Activated naive CD4-positive, alpha-beta T cell treated with anti-CD3 and anti-CD28 coated beads, Interleukin-2, amount 50 U/mL, for 16 hours (primary cell): ENCODE measurements at regions not wholly inside any gene's neighbourhood (a gene's known extent, or its start where the extent isn't known, plus 50 kb on each side); places are given as distances from the start of the nearest gene placed in this dataset.
"Not testable (repeated sequence)": the region's sequence is repeated elsewhere in the genome, so short reads cannot be mapped to it uniquely, and the experiment has no call there.

ENCODE experiments used
- DNase-seq: peaks from one replicate; pipeline ENCODE4 v3.0.0-alpha.2; 2020

DNA sequence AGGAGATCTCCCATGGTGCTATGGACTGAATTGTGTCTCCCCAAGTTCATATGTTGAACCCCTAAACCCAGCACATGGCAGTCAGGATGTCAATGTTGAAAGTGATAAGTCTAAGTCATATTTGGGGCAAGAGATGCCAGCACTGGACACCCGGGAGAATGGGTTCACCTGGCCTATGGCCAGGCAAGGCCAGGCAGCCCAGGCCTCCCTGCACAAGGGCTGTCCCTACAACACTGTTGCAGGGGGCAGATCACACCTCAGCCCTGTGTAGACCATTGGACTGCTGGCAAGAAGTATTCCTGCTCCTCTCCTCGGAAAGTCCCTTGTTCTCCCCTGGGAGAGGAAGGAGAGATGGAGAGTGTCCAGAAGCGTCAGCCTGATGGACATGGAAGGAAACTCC is 240.5 kb downstream of the GADD45G start:
- DNase-seq = no peak

DNA sequence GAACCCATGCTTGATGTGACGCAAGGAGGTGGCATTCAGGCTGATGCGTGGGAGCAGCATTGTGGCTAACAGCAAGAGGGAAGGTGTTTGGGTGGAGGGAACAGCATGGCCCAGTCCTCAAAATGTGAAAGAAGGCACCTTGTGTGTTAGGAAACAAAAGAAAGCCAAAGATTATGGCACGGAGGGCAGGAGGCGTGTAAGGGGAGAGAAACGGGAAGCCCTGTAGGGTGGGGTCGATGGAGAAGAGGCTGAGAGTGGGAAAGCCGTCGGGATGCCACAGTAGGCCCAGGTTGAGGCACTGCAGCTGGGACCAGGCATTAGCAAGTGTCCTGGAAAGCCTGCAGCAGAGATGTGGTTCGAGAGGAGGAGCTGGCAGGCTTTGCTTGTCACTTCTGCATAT is 241.1 kb downstream of the GADD45G start:
- no peak for DNase-seq

DNA sequence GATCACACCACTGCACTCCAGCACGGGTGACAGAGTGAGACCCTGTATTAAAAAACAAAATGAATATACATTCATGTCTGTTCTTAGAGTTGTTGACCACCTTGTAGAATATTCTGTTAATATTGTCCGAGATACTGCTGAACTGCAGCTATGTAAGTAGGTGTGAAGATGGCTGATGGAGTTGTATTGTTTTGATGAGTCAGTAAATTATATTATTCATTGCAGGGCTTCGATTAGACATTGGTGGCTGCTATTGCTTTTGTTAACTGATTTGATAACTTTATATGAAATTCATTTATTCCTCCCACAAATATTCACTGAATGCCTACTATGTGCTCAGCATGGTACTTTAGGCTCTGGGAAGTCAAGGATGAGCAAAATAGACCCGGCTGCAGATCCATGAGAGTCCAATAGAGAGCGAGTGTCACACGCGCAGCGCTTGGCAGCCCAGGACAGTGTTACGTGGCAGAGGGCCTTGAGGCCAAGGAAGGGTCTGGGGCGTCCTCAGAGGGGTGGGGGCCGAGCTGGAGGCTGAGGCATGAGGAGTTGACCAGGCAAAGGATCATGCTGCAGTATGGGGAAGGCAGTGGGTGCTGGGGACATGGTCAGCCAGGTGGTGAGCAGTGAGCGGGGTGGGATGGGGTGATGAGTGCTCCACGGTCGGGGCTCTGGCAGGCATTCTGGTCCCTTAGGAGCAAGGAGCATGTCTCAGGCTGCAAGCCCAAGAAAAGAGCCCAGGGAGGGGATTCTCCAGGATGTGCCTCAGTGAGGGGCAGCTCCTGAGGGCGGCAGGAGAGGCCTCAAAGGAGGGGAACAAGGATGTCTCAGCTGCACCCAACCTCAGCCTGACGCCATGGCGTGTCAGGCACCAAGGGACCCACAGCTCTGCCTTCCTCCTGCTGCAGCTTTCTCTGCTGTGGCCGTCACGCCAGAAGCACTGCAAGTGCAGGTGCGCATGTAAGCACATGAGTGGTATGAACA is 243.5 kb downstream of the GADD45G start:
- DNase-seq = no peak

DNA sequence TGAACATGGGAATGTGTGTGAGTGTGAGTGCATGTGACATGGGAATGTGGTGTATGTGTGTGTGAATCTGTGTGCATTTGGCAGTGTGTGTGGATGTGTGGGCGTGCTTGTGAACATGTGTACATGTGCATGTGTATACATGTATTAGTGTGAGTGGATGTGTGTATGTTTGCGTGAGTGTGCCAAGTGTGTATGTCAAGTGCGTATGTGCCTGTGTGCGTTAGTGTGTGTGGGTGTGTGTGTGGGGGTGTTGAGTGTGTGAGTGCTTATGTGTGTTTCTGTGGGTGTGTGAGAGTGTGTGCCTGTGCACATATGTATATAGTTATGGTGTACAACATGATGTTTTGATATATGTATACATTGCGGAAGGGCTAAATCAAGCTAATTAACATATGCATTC is 244.3 kb downstream of the GADD45G start:
- no peak for DNase-seq

DNA sequence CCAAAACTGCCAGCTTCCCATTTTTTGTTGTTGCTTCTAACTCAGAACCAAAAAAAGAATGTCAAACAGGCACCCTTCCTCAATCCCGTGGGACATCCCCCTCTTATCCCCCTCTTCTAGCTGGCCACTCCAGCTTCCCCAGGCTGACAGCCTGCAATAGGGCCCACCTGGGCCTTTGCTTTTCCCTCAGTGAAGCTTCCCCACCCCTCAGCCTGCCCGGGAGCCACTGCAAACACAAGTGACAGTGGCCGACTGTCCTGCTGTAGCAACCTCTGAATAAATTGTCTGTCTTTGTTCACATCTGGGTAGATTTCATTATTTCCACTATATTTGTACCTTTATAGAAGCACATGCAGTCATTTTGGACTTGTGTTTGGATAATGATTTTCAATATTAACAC is 245.3 kb downstream of the GADD45G start:
- no peak for DNase-seq

DNA sequence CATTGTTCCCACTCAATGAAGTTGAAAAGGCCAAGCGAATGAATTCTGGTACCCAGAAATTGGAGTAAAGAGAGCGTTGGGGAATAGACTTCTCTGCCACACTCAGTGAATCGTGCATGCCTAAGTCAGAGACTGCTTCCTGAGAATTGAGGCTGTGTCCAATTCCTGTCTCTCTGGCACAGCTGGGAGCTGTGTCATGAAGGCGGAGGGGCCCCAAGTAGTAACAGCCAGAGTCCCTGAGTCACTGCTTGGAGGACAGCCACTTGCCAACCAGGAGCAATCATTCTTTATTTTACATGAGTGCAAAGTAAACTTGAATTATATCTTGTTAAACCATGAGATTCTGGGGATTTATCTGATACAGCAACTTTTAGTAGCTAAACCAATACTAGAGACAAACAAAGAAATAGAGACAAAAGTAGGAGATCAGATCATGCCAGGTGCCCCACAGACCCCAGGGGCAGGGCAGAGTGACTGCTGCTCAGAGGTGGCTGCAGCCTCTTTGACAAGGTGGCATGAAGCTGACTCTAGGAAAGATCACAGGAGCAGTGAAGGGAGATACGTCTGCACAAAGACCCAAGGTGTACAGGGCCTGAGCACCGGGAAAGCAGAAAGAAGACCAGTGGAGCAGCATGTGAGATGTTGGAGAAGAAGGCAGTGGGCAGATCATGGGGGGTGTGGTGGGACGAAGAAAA is 246.0 kb downstream of the GADD45G start:
- no peak for DNase-seq

DNA sequence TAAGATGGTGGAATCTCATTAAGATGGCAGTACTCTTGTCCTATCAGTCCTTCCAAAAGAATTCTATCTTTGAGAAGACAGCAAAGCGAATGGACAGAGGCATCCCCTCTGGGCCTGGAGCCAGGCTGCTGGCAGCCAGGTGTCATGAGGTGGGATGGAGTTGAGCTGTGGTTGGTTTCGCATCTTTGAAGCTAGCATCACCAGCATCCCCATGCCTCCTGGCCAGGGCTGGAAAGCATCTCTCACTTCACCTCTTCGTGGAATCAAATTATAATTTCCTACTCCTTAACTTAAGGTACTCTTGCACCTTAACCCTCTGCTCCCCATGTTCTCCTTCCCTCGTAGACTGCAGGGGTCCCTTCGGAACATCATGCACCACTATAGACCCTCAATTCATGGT is 248.3 kb downstream of the GADD45G start:
- DNase-seq = no peak

DNA sequence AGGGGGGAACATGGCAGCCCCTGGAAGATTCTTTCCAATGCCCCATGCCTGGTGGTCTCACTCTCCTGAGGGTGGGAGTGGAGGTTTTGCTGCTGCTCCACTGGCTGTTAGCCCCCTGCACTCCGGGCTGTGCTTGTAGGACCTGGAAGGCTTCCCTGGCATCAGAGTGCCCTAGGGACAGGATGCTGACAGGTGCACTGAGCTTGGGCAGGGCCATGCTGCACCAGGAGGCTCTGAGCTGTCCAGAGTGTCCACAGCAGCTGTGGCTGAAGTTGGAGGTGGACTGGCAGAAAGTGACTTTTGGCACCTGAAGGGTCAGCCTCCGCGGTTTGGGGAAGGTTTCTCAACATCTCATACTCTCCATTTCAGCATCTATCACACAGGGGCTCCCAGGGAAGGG is 249.1 kb downstream of the GADD45G start:
- no peak for DNase-seq

DNA sequence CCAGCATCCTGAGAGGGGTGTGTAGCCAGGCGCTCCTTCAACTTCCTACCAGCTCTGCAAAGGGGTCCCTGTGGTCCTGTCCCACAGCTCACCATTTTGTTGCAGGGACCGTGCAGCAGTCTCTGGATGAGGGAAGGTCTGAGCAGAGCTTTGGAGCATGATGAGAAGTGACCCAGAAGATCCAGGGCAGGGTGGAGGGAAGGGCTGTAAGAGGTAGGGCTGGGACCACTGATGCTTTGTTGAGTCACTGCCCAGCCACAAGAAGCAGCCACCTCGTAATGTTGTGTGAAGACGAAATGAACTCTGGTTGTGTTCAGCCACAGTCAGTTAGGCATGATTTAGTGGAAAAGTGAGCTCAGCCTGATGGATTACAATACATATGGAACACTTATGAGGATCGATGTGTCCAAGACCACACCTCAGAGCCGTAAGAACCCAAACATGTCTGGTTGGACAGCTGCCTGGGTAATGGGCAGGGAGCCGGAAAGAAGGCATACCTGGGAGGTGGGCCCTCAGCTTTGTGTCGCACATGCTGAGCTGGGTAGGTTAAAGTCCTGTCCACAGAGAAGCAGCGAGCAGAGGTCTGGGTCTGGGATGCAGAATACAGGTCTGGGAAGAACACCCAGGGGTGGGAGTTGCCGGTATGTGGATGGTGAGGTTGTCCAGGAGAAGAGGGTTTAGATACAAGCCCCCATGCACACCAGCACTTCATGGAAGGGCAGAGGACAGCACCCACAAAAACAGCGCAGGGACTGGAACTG is 250.1 kb downstream of the GADD45G start:
- no peak for DNase-seq

DNA sequence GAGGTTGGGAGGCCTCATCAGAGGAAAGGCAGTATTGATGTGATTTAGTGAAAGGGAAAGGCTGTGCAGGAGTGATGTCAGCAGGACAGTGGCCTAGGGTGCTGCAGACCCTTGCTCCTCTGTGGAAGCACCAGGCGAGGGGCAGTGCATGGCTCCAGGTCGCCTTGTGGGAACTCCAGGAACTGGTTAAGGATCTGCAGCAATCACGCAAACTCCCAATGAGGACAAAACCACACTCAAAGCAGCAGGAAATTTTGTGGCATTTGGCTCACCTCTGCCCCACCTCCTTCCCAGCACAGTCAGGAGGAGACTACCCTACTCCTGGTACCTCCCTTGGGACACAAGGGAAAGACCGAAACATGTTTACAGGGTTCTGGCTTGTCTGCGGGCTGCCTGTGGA is 251.5 kb downstream of the GADD45G start:
- not testable (repeated sequence) for DNase-seq

DNA sequence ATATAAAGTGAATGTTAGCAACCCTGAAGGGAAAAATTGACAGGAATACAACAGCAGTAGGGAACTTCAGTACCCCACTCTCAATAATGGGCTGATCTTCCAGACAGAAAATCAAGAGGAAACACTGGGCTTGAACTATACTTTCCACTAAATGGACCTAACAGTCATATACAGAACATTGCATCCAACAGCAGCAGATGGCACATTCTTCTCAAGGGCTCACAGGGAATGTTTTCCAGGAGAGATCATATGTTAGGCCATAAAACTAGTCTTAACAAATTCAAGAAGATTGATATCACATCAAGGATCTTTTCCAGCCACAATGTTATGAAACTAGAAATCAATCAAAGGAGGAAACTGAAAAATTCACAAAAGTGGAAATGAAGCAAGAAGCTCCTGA is 252.1 kb downstream of the GADD45G start:
- not testable (repeated sequence) for DNase-seq

DNA sequence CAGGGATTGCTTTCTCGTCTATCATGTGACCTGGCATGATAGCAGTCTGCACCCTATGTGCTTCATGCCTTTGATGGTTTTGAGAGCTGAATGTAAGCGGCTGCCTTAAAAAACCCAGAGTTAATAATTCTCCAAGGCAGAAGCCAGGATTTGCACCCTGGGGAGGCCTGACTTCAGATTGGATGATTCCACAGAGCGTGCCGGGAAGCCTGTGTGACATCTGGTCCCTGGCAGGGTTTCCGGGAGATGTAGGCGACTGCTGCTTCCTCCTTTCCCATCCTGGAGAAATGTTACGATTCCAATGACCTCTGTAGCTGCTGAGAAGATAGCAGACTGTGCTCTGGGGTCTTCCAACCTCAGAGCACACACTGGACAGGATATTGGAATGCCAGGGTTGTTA is 255.0 kb downstream of the GADD45G start:
- DNase-seq = not testable (repeated sequence)

DNA sequence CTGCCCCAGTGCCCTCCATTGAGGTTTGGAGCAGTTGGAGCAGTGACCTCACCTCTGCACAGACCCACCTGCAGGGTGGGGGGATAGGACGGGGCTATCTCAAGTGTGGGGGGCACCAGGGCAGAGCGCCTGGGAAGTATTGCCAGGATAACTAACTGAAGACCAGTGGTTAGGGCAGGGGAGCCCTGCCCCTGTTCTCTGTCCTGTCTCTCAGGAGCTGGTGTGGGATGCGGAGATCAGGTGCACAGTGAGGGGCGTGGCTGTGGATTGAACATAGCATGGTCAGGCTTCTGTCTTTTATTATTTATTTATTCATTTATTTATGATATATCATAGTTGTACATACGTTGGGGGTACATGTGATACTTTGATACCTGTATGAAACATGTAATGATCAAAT is 256.6 kb downstream of the GADD45G start:
- DNase-seq = not testable (repeated sequence)

DNA sequence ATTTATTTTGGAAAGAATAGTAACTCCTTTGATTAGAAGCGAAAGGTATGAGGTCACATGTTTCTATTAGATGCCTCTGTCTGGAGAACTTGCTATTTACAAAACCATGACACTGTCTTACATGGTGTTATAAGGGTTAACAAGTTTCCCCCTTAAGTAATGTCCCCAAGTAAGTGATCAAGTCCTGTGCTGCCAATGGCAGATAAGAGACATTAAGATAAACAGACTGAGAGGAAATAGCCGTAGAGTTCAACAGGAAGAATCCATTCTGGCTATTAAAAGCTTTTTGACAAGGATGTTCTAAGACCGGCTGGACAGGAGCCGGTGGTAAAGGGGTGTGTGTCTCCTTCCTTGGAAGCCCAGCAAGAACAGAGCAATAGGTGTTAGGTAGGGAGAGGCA is 257.5 kb downstream of the GADD45G start:
- DNase-seq = no peak

DNA sequence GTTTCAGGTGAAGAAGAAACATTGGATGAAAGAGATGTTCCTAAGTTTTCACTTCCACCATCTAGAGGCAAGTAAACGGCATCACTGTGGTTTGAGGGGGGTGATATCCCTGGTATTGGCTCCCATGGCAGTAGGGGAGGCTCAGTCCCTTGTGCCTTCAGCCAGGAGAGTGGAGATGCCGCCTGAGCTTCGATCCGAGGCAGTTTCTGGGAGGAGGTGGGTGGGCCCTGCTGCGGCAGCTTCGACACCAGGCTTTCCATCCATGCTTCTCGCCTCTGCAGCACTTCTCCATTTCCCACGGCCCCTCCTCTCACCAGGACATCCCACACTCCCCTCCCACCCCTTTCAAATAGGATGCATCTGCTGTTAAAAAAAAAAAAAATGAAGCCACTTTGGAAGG is 258.3 kb downstream of the GADD45G start:
- DNase-seq = no peak

DNA sequence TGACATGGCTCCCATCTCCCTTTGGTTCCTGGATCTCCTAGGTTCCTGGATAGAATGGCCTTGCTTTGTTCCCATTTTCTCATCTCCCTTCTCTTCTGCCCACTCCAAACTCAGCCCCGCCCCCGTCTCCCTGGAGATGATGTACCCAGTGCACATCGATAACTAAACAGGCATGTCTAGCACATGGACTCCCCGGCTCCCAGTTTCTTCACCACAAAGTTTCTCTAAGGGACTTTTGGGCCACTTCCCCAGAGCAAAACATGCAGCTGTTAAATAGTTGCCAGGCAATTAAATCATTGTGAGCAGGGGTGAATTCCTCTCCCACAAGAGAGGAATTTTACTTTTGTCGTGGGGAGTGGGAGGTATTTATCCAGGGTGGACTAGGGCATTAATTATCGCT is 259.0 kb downstream of the GADD45G start:
- no peak for DNase-seq

DNA sequence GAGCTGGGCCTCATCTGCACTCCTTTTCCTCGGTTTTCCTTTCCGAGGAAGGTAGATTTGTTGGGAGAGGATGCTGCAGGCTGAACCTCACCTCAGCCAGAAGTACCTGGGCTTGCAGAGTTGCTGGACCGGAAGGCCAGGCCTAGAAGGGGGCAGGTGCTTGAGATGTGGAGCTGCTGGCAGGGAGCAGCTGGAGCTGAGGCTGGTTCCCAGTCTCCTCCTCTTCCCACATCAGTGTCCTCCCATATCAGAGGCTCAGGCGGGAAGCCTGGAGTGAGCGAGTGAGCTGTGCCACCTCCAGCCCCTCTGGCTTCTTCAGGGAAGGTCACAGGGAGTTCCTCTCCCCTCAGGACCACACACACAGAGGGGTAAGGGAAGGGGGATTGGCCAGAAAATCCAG is 259.4 kb downstream of the GADD45G start:
- no peak for DNase-seq

DNA sequence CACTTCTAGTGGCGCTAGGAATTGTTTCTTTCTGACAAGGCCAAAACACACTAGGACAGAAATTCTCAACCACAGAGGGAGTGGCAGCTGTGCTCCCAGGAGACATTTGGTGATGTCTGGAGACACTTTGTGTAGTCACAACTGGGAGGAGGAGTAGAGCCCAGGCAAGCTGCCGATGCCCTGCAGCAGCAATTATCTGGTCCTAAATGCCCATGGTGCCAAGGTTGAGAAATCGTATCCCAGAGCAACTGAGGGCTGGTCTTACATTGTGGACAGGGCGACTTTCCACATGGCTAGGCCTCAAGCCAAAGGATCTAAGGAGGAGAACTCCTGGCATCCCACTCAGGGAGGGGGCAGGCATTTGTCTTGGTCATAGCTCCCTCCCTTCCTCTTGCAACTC is 259.9 kb downstream of the GADD45G start:
- DNase-seq = no peak

DNA sequence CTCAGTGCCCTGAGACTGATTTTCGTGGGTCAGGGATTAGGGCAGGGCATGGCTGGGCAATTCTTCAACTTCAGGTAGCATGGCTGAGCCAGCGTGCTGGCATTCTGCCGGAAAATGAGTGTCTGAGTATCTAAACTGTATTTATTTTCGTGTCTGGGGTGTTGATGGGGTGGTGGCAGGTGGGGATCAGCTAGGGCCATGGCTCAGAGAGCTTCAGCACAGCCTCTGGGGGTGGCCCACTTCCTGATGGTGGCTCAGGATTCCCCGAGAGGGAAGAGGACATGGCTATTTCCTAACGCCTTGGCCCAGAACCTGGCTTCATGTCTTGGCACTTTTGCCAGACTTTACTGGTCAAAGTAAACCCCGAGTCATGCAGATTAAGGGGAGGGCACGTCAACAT is 260.5 kb downstream of the GADD45G start:
- DNase-seq = no peak

DNA sequence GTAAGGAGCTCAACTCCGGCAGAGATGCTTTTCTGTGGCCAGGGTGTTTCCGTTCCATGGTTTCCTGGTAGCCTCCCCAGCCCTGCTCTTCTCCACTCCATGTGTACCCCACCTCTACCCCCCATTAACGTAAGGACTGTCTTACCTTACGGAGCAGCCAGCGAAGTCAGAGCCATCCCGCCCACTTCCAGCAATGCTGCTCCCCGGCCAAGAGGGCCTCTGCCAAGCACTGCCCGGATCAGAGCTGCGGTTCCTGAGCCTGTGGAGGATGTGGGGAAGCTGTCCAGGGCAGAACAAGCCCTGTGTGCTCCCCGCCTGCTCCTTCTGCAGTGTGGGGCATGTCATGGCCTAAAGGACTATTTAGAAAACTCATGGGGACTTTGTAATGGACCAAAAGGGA is 261.2 kb downstream of the GADD45G start:
- DNase-seq = no peak

DNA sequence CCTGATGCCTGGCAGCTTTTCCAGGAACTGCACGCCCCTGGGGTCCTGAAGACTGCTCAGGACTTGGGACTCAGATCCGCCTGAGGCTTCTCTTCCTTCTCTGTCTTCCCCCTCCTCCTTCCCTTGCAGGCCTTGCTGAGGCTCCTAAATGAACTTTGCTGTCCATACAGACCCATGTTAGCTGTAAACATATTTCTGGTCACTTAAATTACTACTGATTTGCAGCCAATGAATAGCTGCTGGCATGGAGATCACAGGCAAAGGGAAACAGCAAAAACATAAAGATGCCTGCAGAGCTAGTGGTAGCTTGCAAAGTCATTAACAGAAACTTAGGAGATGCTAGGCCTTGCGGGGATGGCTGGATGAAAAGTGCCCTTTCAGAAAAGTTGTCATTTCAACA is 261.9 kb downstream of the GADD45G start:
- no peak for DNase-seq

DNA sequence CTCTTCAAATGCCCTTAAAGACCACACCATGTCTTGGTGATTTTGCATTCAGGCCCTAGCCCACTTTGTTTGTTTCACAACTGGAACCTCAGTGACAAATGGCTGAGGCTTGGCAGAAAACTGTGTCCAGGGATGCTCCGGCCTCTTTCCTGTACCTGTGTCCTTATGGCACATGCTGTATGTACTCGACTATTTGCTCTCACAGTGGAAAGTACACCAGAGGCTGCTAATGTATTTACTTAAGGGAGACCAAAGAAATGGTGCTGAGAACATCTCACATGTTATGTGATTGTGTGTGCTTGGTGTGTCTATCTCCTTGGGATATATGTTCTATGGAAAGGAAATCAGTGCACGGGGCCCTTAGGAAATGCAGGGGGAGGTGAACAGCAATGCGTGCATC is 263.3 kb downstream of the GADD45G start:
- no peak for DNase-seq

DNA sequence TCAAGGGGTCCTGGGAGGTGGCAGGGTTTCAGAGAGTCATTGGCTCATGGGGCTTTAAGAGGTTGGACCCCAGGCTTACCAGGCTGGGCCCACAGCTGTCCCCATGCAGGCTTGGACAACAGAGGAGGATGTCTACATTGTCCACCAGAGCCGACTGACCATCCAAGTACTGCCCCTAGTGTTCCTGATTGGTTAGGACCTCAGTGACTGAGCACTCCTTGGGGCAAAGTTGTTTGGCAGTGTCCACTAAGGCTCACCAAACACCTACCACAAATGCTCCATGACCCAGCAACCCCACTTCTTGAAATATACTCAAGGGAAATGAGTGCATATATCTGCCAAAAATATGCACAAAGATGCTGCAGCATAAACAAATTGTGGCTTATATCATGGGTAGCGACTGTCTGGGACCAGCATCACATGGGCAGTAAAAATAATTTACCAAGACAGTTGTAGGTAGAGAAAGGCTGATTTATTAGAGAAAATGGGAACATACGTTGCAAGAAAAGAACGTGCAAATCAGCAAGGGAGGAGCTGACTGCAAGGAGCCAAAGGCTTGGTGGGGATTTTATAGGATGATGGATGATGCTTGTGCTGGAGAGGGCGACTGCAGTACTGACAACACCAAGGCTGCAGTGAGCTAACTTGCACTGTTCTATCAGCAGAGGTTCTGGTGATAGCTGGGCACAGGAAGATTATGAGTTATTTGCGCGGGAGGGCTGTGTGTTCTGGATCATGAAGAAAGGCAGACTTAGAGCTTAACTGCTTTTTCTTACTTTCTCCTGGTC is 265.2 kb downstream of the GADD45G start:
- no peak for DNase-seq
